SK-N-SH (cell line): ENCODE measurements at regions not wholly inside any gene's neighbourhood (a gene's known extent, or its start where the extent isn't known, plus 50 kb on each side); places are given as distances from the start of the nearest gene placed in this dataset.
"Not testable (repeated sequence)": the region's sequence is repeated elsewhere in the genome, so short reads cannot be mapped to it uniquely, and the experiment has no call there.

Experiments
- CTCF ChIA-PET: fragments of 300-600, 350-600 bp; formaldehyde crosslinking; extraction: SDS; loops from one replicate; lab custom pipeline; 2021; lab: Yijun Ruan, JAX
- POLR2A ChIA-PET: fragments of 350-600 bp; sonication (Branson Sonifier 250); formaldehyde crosslinking; extraction: SDS; loops from one replicate; lab custom pipeline; 2020; ENCODE audit warnings: antibody characterized with exemption, inconsistent platforms; lab: Yijun Ruan, JAX
- DNase-seq: peaks from one replicate; pipeline ENCODE4 v3.0.0; 2012
- H2AFZ ChIP-seq: fragments of 200-600 bp; sonication (generic); 2 replicates; pipeline ENCODE4 v1.8.1; 2016; ENCODE audit warnings: antibody characterized with exemption, mild to moderate bottlenecking, low read depth
- H3F3A ChIP-seq: fragments of 200-600 bp; sonication (generic); replicated peaks from 2 replicates; pipeline ENCODE3; 2016; ENCODE audit warnings: antibody characterized with exemption, mild to moderate bottlenecking; ENCODE audit not compliant: insufficient read depth
- H3K27ac ChIP-seq, 2 experiments: fragments of 200-500 bp in 1 of 2; fragments of 200-600 bp in 1 of 2; sonication (Bioruptor generic) in 1 of 2; sonication (generic), shearing (Covaris generic) in 1 of 2; 2 replicates each; pipeline versions ENCODE4 v1.5.1 to v1.6.1; 2014 to 2016; ENCODE audit warnings: low read depth in 2 of 2, inconsistent platforms in 1 of 2, low read length in 1 of 2, mild to moderate bottlenecking in 1 of 2, mixed read lengths in 1 of 2
- H3K27me3 ChIP-seq: fragments of 200-600 bp; sonication (generic), shearing (Covaris generic); 2 replicates; pipeline ENCODE4 v1.6.1; 2016; ENCODE audit warnings: mixed run types; ENCODE audit not compliant: insufficient read depth
- H3K36me3 ChIP-seq, 2 experiments: fragments of 200-500 bp in 1 of 2; fragments of 200-600 bp in 1 of 2; sonication (Bioruptor generic) in 1 of 2; sonication (generic) in 1 of 2; replicated peaks in 1 of 2; 2 replicates each; pipeline versions ENCODE3 to v1.5.1; 2014 to 2016; ENCODE audit warnings: low read length in 1 of 2, mild to moderate bottlenecking in 1 of 2; ENCODE audit not compliant: insufficient read depth in 2 of 2, control insufficient read depth in 1 of 2
- H3K4me1 ChIP-seq, 2 experiments: fragments of 200-500 bp in 1 of 2; fragments of 200-600 bp in 1 of 2; sonication (Bioruptor generic) in 1 of 2; sonication (generic), shearing (Covaris generic) in 1 of 2; 2 replicates each; pipeline versions ENCODE4 v1.5.1 to v1.6.1; 2014 to 2016; ENCODE audit warnings: low read depth in 1 of 2, low read length in 1 of 2, mixed run types in 1 of 2; ENCODE audit not compliant: insufficient read depth in 2 of 2, control insufficient read depth in 1 of 2
- H3K4me2 ChIP-seq: fragments of 200-600 bp; sonication (generic), shearing (Covaris generic); 2 replicates; pipeline ENCODE4 v1.6.1; 2017; ENCODE audit warnings: mixed run types
- H3K4me3 ChIP-seq, 2 experiments: fragments of 200-500 bp in 1 of 2; fragments of 200-600 bp in 1 of 2; sonication (Bioruptor generic) in 1 of 2; sonication (generic), shearing (Covaris generic) in 1 of 2; 2 replicates each; pipeline versions ENCODE4 v1.5.1 to v1.8.1; 2014 to 2016; ENCODE audit warnings: low read depth in 2 of 2, inconsistent platforms in 1 of 2, low read length in 1 of 2, mild to moderate bottlenecking in 1 of 2, mixed read lengths in 1 of 2, moderate library complexity in 1 of 2
- H3K79me2 ChIP-seq: fragments of 200-600 bp; sonication (generic); 2 replicates; pipeline ENCODE4 v1.8.1; 2017; ENCODE audit warnings: mild to moderate bottlenecking; ENCODE audit not compliant: insufficient read depth
- H3K9ac ChIP-seq: fragments of 200-600 bp; sonication (generic); 2 replicates; pipeline ENCODE4 v1.6.1; 2017; ENCODE audit warnings: mixed run types
- H3K9me2 ChIP-seq: fragments of 200-600 bp; sonication (generic); 2 replicates; pipeline ENCODE4 v1.6.1; 2017; ENCODE audit warnings: mixed run types
- H3K9me3 ChIP-seq: fragments of 200-600 bp; sonication (generic); 2 replicates; pipeline ENCODE4 v1.6.1; 2017; ENCODE audit warnings: mixed run types, mild to moderate bottlenecking, moderate library complexity
- H4K20me1 ChIP-seq: fragments of 200-600 bp; sonication (generic); 2 replicates; pipeline ENCODE4 v1.6.1; 2017; ENCODE audit warnings: mild to moderate bottlenecking, mixed run types; ENCODE audit not compliant: insufficient read depth
- EZH2phosphoT487 ChIP-seq: fragments of 200-600 bp; sonication (generic); IDR thresholded peaks from 2 replicates; pipeline ENCODE4 v1.6.1; 2017; ENCODE audit warnings: low read depth, mixed run types, mild to moderate bottlenecking, antibody characterized with exemption, moderate library complexity, borderline replicate concordance
- FOSL2 ChIP-seq: IDR thresholded peaks from 2 replicates; pipeline ENCODE4 v1.4.0; 2012; ENCODE audit warnings: low read depth, mild to moderate bottlenecking, moderate library complexity, borderline replicate concordance
- FOXJ3 ChIP-seq: sonication (generic); formaldehyde crosslinking; IDR thresholded peaks from 2 replicates; pipeline ENCODE4 v1.5.1; 2020; ENCODE audit warnings: mild to moderate bottlenecking, missing genetic modification reagents
- MEF2A ChIP-seq: IDR thresholded peaks from 2 replicates; pipeline ENCODE4 v1.4.0; 2012; ENCODE audit warnings: low read depth, borderline replicate concordance
- NFIC ChIP-seq: IDR thresholded peaks from 2 replicates; pipeline ENCODE4 v1.4.0; 2012; ENCODE audit warnings: borderline replicate concordance
- NRF1 ChIP-seq: IDR thresholded peaks from 2 replicates; pipeline ENCODE4 v1.6.1; 2012; ENCODE audit warnings: low read depth, mild to moderate bottlenecking, low read length
- POLR2AphosphoS5 ChIP-seq: IDR thresholded peaks from 2 replicates; pipeline ENCODE4 v1.6.1; 2012; ENCODE audit warnings: low read depth, low read length
- RAD21 ChIP-seq: IDR thresholded peaks from 2 replicates; pipeline ENCODE4 v1.6.1; 2012; ENCODE audit warnings: mild to moderate bottlenecking, low read length
- RFX5 ChIP-seq: IDR thresholded peaks from 2 replicates; pipeline ENCODE4 v1.6.1; 2012; ENCODE audit warnings: mild to moderate bottlenecking, improper control_type of control experiment, low read length
- TAF1 ChIP-seq: IDR thresholded peaks from 2 replicates; pipeline ENCODE4 v1.6.1; 2012; ENCODE audit warnings: low read depth, mild to moderate bottlenecking, low read length, moderate library complexity, borderline replicate concordance
- USF1 ChIP-seq: IDR thresholded peaks from 2 replicates; pipeline ENCODE4 v1.4.0; 2012; ENCODE audit warnings: low read depth, borderline replicate concordance
- USF2 ChIP-seq: fragments of 150-350 bp; IDR thresholded peaks from 2 replicates; pipeline ENCODE4 v1.6.1; 2017; ENCODE audit warnings: antibody characterized with exemption, low read length, low read depth, borderline replicate concordance
- YY1 ChIP-seq: IDR thresholded peaks from 2 replicates; pipeline ENCODE4 v1.4.0; 2012; ENCODE audit warnings: low read depth, mild to moderate bottlenecking
- ZBTB33 ChIP-seq: IDR thresholded peaks from 2 replicates; pipeline ENCODE4 v1.4.0; 2012; ENCODE audit warnings: low read depth, borderline replicate concordance
- WGBS: methylation state at CpG from one replicate; pipeline ENCODE4 v1.1.6; 2017; ENCODE audit warnings: low lambda C conversion rate; 5-methylcytosine and 5-hydroxymethylcytosine counted together

GRCh38 chr9:31210978-31211570 lies 1173.4 kb upstream of the ACO1 start:
- Histone ChIP-seq H3K36me3 (no peaks in the 10 kb centered on the region), H2AFZ (no peak overlapping the region), H3K79me2 (no peaks in the 10 kb centered on the region), H3K27me3 (no peaks in the 10 kb centered on the region), H3K4me1 (peaks cover 0 to 2% of the 10 kb centered on the region in 2 experiments; a peak in 1 of 4 replicates)
- no peak for DNase-seq
- TF ChIP-seq NRF1: no peak
- no peak for TF ChIP-seq ZBTB33
- no peak for TF ChIP-seq MEF2A
- TF ChIP-seq FOSL2: no peak
- no peak for TF ChIP-seq USF1
- TF ChIP-seq YY1: no peak
- no peak for TF ChIP-seq POLR2AphosphoS5
- no peak for TF ChIP-seq FOXJ3 (CRISPR knock-in tag)
- TF ChIP-seq NFIC: no peak
- TF ChIP-seq, all 33 proteins: peak for 0
- ChIA-PET POLR2A (no interaction called here), CTCF (interaction anchor here (1.0 kb wide), 1 partner anchor 785 kb away, joined by 3 read pairs; no protein-coding TSS in a partner anchor)
- no peaks in the 10 kb centered on the region for H3K9me3 ChIP-seq
- H4K20me1 ChIP-seq: no peaks in the 10 kb centered on the region
- H3K4me3 ChIP-seq: no peak overlapping the region
- 67% methylated on average over 3 of the region's 9 CpGs for WGBS
- no peaks in the 10 kb centered on the region for H3K9me2 ChIP-seq
- no peak overlapping the region for H3K9ac ChIP-seq
- no peak overlapping the region for H3K4me2 ChIP-seq
- no peaks in the 10 kb centered on the region for H3F3A ChIP-seq
- H3K27ac ChIP-seq: no peak overlapping the region

GRCh38 chr9:31229976-31230375 lies 1154.5 kb upstream of the ACO1 start:
- H3K27me3 ChIP-seq, H3K9ac ChIP-seq, CTCF ChIA-PET, H3K27ac ChIP-seq, H3F3A ChIP-seq, H3K79me2 ChIP-seq, H3K9me3 ChIP-seq, DNase-seq, H3K4me1 ChIP-seq, H4K20me1 ChIP-seq, H3K4me3 ChIP-seq, H3K4me2 ChIP-seq, H3K36me3 ChIP-seq, POLR2A ChIA-PET, H2AFZ ChIP-seq, H3K9me2 ChIP-seq: not testable (repeated sequence)
- WGBS: 0% methylated on average over 1 of the region's 4 CpGs

GRCh38 chr9:31232485-31232884 lies 1152.0 kb upstream of the ACO1 start:
- Histone ChIP-seq H2AFZ (no peak overlapping the region), H3K27ac (no peak overlapping the region), H3K4me1 (peaks cover 0 to 2% of the 10 kb centered on the region in 2 experiments; a peak in 1 of 4 replicates), H3K4me3 (no peak overlapping the region), H3K9me3 (no peaks in the 10 kb centered on the region), H3K4me2 (no peak overlapping the region), H3K27me3 (no peaks in the 10 kb centered on the region), H4K20me1 (no peaks in the 10 kb centered on the region), H3K9me2 (no peaks in the 10 kb centered on the region), H3K79me2 (no peaks in the 10 kb centered on the region), H3K36me3 (no peaks in the 10 kb centered on the region), H3F3A (no peaks in the 10 kb centered on the region), H3K9ac (no peak overlapping the region)
- WGBS: 54% methylated on average over 3 of the region's 3 CpGs
- DNase-seq: no peak
- TF ChIP-seq POLR2AphosphoS5 (no peak), USF2 (no peak), TAF1 (no peak), RFX5 (no peak), NRF1 (no peak), USF1 (no peak), ZBTB33 (no peak), RAD21 (no peak), EZH2phosphoT487 (no peak)
- ChIA-PET CTCF (no interaction called here), POLR2A (no interaction called here)
